ENCODE measurements at regions not wholly inside any gene's neighbourhood (a gene's known extent, or its start where the extent isn't known, plus 50 kb on each side); places are given as distances from the start of the nearest gene placed in this dataset.

- TF ChIP-seq POLR2A (IDR thresholded peaks at IDR 0.05) (no peak), CTCF (IDR thresholded peaks at IDR 0.05) (no peak)
- no peak for DNase-seq (ENCODE audit: low spot score in 2 of 2)
- H3K4me3 ChIP-seq (ENCODE audit: low read depth, poor library complexity, severe bottlenecking) = no peak overlapping the region
- 36 to 47% methylated on average over 2 of the region's 2 CpGs for WGBS, 2 donors
- intact Hi-C loops (cut with DNase I; ENCODE audit: low total_unique reads) = no loop called here
Measured at GRCh38 chr2:38438883-38439612, 62.0 kb upstream of the ATL2 start.

DNA sequence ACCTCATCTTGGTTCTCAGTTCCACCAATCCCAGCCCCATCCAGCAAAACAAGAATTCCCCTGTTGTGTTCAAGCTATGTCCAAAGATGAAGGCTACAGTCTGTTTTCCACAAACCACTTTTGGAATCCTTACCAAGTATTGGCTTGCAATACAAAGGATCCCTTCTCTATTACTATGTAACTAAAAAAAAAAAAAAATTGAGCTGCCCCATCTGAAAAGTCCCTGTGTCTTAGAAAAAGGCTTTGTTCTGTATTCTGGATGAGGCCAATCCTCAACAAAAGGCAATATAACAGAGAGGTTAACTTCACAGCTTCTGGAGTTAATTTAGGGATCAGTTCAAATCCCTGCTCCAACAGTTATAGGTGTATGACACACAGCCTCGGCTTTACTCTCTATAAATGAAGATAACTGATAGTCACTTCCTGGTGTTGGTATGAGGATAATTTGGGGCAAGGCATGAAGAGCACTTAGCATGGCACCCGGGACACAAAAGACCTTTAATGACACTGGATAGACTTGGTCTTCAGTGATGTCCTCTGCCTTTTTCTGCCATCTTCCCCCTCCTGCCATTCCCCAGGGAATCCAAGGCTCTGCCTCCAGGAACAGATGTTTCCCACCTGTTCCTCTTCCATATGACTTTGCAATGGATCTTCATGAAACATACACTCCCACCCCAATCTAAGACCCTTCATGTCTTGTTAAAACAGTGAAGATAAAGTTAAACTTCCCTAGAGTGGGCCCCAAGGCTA, 61.2 kb upstream of the ATL2 start:
- intact Hi-C loops (cut with DNase I; ENCODE audit: low total_unique reads) = no loop called here
- TF ChIP-seq CTCF (IDR thresholded peaks at IDR 0.05) (no peak), POLR2A (IDR thresholded peaks at IDR 0.05) (no peak)
- 59 to 62% methylated on average over 2 of the region's 2 CpGs for WGBS, 2 donors
- no peak for DNase-seq (ENCODE audit: low spot score in 2 of 2)
- H3K4me3 ChIP-seq (ENCODE audit: low read depth, poor library complexity, severe bottlenecking) = no peak overlapping the region

DNA sequence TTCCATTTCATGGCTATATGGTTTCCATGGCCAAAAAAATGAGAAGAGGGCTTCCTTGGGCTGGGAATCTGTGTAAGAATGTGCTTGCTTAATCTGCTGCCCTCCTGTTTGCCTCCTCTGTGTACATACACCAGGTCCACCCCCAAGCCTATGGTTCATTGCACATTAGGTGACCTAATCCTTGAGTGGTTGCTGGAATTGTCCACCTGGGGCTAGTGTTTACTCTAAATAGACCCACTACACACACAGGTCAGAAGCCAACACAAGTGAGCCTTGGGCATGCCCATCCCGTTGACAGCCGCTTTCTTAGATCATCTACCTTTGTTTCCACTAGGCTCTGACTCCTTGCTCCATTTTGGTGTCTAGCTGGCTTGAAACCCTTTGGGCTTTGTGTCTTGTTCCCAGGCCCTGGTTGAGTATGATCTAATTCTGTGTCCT, 59.2 kb upstream of the ATL2 start:
- 74 to 85% methylated on average over 2 of the region's 2 CpGs for WGBS, 2 donors
- intact Hi-C loops (cut with DNase I; ENCODE audit: low total_unique reads) = no loop called here
- DNase-seq (ENCODE audit: low spot score in 2 of 2) = no peak
- TF ChIP-seq CTCF (IDR thresholded peaks at IDR 0.05) = no peak
- TF ChIP-seq POLR2A (IDR thresholded peaks at IDR 0.05) = no peak
- no peak overlapping the region for H3K4me3 ChIP-seq (ENCODE audit: low read depth, poor library complexity, severe bottlenecking)

DNA sequence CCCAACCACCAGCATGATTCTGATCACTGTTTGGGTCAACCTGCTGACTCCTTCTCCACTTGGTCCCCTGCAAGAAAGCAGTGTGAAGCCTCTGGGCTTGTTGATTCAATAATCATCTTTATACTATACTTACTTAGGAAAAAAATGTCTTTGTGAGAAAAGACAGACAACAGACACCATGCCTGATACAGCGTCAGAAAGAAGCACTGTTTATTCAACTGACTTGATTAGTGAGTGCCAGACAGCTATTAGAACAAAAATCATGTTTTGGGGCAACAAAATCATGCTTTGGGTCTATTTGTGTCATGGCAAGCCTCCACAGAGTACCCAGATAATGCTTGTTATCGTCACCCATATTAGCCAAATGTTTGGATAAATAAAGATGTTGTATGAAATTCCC, 58.7 kb upstream of the ATL2 start:
- TF ChIP-seq POLR2A (IDR thresholded peaks at IDR 0.05) (no peak), CTCF (IDR thresholded peaks at IDR 0.05) (no peak)
- no peak overlapping the region for H3K4me3 ChIP-seq (ENCODE audit: low read depth, poor library complexity, severe bottlenecking)
- DNase-seq (ENCODE audit: low spot score in 2 of 2) = no peak
- WGBS, 2 donors = 86 to 87% methylated on average over 2 of the region's 2 CpGs
- intact Hi-C loops (cut with DNase I; ENCODE audit: low total_unique reads) = no loop called here

DNA sequence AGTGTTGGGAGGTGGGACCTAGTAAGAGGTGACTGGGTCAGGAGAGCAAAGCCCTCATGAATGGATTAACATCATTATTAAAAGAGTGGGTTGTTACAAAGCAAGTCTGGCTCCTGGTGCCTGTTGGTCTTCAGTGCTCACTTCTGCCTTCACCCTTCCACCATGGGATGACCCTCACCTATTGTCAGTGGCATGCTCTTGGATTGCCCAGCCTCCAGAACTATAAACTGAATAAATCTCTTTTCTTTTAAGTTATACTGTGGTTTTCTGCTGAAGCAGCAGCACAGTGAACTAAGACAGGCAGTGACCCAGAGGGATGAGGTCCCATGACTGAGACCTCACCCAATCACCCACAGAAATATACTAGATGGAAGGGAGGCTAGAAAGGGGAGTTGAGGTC, 57.5 kb upstream of the ATL2 start:
- intact Hi-C loops (cut with DNase I; ENCODE audit: low total_unique reads) = no loop called here
- TF ChIP-seq POLR2A (IDR thresholded peaks at IDR 0.05) = no peak
- TF ChIP-seq CTCF (IDR thresholded peaks at IDR 0.05) = no peak
- H3K4me3 ChIP-seq (ENCODE audit: low read depth, poor library complexity, severe bottlenecking) = no peak overlapping the region
- no peak for DNase-seq (ENCODE audit: low spot score in 2 of 2)

All from lower leg skin (tissue), 4 donors.